Natural killer cell (primary cell): ENCODE measurements at regions not wholly inside any gene's neighbourhood (a gene's known extent, or its start where the extent isn't known, plus 50 kb on each side); places are given as distances from the start of the nearest gene placed in this dataset.

ENCODE experiments used
- ATAC-seq, 3 donors: fragments of 150-1000 bp in 2 of 3; fragments of 200-7000 bp in 1 of 3; cut with Tn5 transposase; 1 replicate in 1 of 3; 2 replicates in 2 of 3; pipeline ENCODE4 v1.10.0; 2021; ENCODE audit warnings: mild to moderate bottlenecking in 2 of 3, moderate library complexity in 2 of 3
- DNase-seq, 2 donors: peaks; one replicate each; pipeline versions ENCODE4 v3.0.0 to v3.0.0-alpha.2; 2013 to 2021; ENCODE audit warnings: mixed read lengths in 1 of 2
- H3K27ac ChIP-seq: one replicate; pipeline ENCODE4 v1.5.1; 2013; ENCODE audit warnings: mild to moderate bottlenecking, low read length
- H3K27me3 ChIP-seq: one replicate; pipeline ENCODE4 v1.6.1; 2013; ENCODE audit warnings: low read length; ENCODE audit not compliant: control insufficient read depth, insufficient read depth
- H3K36me3 ChIP-seq: one replicate; pipeline ENCODE4 v1.6.1; 2013; ENCODE audit warnings: low read length; ENCODE audit not compliant: control insufficient read depth, insufficient read depth
- H3K4me1 ChIP-seq: one replicate; pipeline ENCODE4 v1.6.1; 2013; ENCODE audit warnings: low read length; ENCODE audit not compliant: control insufficient read depth, insufficient read depth
- H3K4me3 ChIP-seq: one replicate; pipeline ENCODE4 v1.5.1; 2013; ENCODE audit warnings: low read length
- H3K9me3 ChIP-seq: one replicate; pipeline ENCODE4 v1.6.1; 2013; ENCODE audit warnings: low read length; ENCODE audit not compliant: control insufficient read depth, insufficient read depth
- H3K27ac Mint-ChIP-seq, 2 donors: one replicate each; pipeline ENCODE4 v1.8.0; 2022; ENCODE audit warnings: mild to moderate bottlenecking in 2 of 2, mixed read lengths in 2 of 2, moderate library complexity in 1 of 2
- H3K27me3 Mint-ChIP-seq, 2 donors: one replicate each; pipeline ENCODE4 v1.8.0; 2022; ENCODE audit warnings: low read depth in 2 of 2, mixed read lengths in 2 of 2
- H3K36me3 Mint-ChIP-seq: one replicate; pipeline ENCODE4 v1.8.0; 2022; ENCODE audit warnings: mixed read lengths
- H3K4me1 Mint-ChIP-seq, 2 donors: one replicate each; pipeline ENCODE4 v1.8.0; 2022; ENCODE audit warnings: mixed read lengths in 2 of 2
- H3K4me3 Mint-ChIP-seq: one replicate; pipeline ENCODE4 v1.8.0; 2022; ENCODE audit warnings: mild to moderate bottlenecking, moderate library complexity, mixed read lengths
- H3K9me3 Mint-ChIP-seq, 2 donors: one replicate each; pipeline ENCODE4 v1.8.0; 2022; ENCODE audit warnings: mixed read lengths in 2 of 2
- CTCF ChIP-seq: fragments of 200-600 bp; IDR thresholded peaks from one replicate; pipeline ENCODE4 v1.8.0; 2022; ENCODE audit warnings: antibody characterized with exemption
- WGBS: methylation state at CpG from one replicate; pipeline ENCODE4 v1.1.7; 2013; ENCODE audit warnings: missing lambda C conversion rate; ENCODE audit not compliant: insufficient coverage; 5-methylcytosine and 5-hydroxymethylcytosine counted together
- intact Hi-C: fragments of 100-400 bp; cut with micrococcal nuclease; formaldehyde crosslinking; loops from one replicate; pipeline ENCODE4 v1.14.2; 2022

- Mint-ChIP-seq H3K36me3 (peaks cover 6% of the 10 kb centered on the region), H3K9me3 (peaks cover 3 to 5% of the 10 kb centered on the region in 2 donors), H3K27ac (no peak overlapping the region), H3K4me1 (no peaks in the 10 kb centered on the region), H3K4me3 (no peak overlapping the region), H3K27me3 (peaks cover 13 to 38% of the 10 kb centered on the region in 2 donors)
- no peak overlapping the region for H3K27ac ChIP-seq
- no peak overlapping the region for H3K4me3 ChIP-seq
- H3K27me3 ChIP-seq: no peaks in the 10 kb centered on the region
- no peak for DNase-seq
- H3K36me3 ChIP-seq: no peaks in the 10 kb centered on the region
- no peak for TF ChIP-seq CTCF
- WGBS: 89% methylated on average over 4 of the region's 4 CpGs
- H3K9me3 ChIP-seq: no peaks in the 10 kb centered on the region
- H3K4me1 ChIP-seq: no peaks in the 10 kb centered on the region
- intact Hi-C loops: no loop called here
- ATAC-seq: no peak
These were observed 410.8 kb upstream of the MCTP2 start for GRCh38 chr15:93820566-93820965.

- Histone ChIP-seq H3K27ac (no peak overlapping the region), H3K27me3 (no peaks in the 10 kb centered on the region), H3K4me1 (no peaks in the 10 kb centered on the region), H3K4me3 (no peak overlapping the region), H3K36me3 (no peaks in the 10 kb centered on the region), H3K9me3 (no peaks in the 10 kb centered on the region)
- no peak overlapping the region for H3K27ac Mint-ChIP-seq
- DNase-seq (no peak), ATAC-seq (no peak)
- no peak overlapping the region for H3K4me3 Mint-ChIP-seq
- H3K36me3 Mint-ChIP-seq: peaks cover 6% of the 10 kb centered on the region
- TF ChIP-seq CTCF: no peak
- peaks cover 3 to 5% of the 10 kb centered on the region in 2 donors for H3K9me3 Mint-ChIP-seq
- 70% methylated on average over 3 of the region's 4 CpGs for WGBS
- intact Hi-C loops: no loop called here
- no peaks in the 10 kb centered on the region for H3K4me1 Mint-ChIP-seq
- peaks cover 13 to 43% of the 10 kb centered on the region in 2 donors for H3K27me3 Mint-ChIP-seq
These were observed 411.5 kb upstream of the MCTP2 start for GRCh38 chr15:93819826-93820225.

DNA sequence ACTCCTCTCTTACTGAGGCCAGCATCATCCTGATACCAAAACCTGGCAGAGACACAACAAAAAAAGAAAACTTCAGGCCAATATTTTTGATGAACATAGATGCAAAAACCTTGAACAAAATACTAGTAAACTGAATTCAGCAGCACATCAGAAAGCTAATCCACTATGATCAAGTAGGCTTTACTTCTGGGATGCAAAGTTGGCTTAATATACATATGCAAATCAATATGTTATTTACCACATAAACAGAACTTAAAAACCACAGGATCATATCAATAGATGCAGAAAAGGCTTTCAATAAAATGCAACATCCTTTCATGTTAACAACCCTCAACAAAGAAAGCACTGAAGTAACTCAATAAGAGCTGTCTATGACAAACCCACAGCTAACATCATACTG is 414.5 kb upstream of the MCTP2 start:
- peaks cover 3 to 5% of the 10 kb centered on the region in 2 donors for H3K9me3 Mint-ChIP-seq
- Histone ChIP-seq H3K4me1 (no peaks in the 10 kb centered on the region), H3K27me3 (no peaks in the 10 kb centered on the region), H3K4me3 (no peak overlapping the region), H3K9me3 (no peaks in the 10 kb centered on the region), H3K27ac (no peak overlapping the region), H3K36me3 (no peaks in the 10 kb centered on the region)
- H3K36me3 Mint-ChIP-seq: peaks cover 6% of the 10 kb centered on the region
- peaks cover 12 to 53% of the 10 kb centered on the region in 2 donors for H3K27me3 Mint-ChIP-seq
- DNase-seq (no peak), ATAC-seq (no peak)
- H3K27ac Mint-ChIP-seq: no peak overlapping the region
- H3K4me1 Mint-ChIP-seq: no peaks in the 10 kb centered on the region
- intact Hi-C loops: no loop called here
- H3K4me3 Mint-ChIP-seq: no peak overlapping the region
- TF ChIP-seq CTCF: no peak

DNA sequence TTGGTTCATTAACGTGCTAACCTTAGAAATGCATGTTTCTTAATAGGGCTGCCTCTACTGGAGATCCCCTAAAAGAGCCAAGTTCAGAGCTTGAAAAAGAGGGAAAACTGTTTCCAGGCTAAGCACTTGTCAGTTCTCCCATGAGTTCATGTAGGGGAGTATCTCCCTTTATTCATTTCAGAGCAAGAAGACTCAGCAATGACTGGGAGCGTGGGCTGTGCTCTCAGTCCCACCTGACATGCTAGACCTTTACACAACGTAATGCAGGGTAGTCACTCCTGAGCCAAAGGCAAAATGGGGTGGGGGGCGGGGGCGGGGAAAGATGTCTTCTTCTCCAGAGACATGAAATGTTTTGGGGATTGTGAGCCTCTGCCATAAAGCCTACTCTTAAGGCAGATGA is 420.1 kb upstream of the MCTP2 start:
- Mint-ChIP-seq H3K27me3 (peaks cover 20 to 47% of the 10 kb centered on the region in 2 donors), H3K27ac (no peak overlapping the region), H3K4me1 (no peaks in the 10 kb centered on the region), H3K4me3 (no peak overlapping the region), H3K36me3 (no peaks in the 10 kb centered on the region), H3K9me3 (no peaks in the 10 kb centered on the region)
- no peak for TF ChIP-seq CTCF
- DNase-seq (no peak), ATAC-seq (no peak)
- WGBS: 78% methylated on average over 5 of the region's 5 CpGs
- no peak overlapping the region for H3K27ac ChIP-seq
- H3K36me3 ChIP-seq: no peaks in the 10 kb centered on the region
- no peaks in the 10 kb centered on the region for H3K9me3 ChIP-seq
- H3K4me3 ChIP-seq: no peak overlapping the region
- no peaks in the 10 kb centered on the region for H3K27me3 ChIP-seq
- no peaks in the 10 kb centered on the region for H3K4me1 ChIP-seq
- intact Hi-C loops: no loop called here
